ENCODE measurements at regions not wholly inside any gene's neighbourhood (a gene's known extent, or its start where the extent isn't known, plus 50 kb on each side); places are given as distances from the start of the nearest gene placed in this dataset.

GRCh38 chr6:54640911-54641310, 205.7 kb upstream of the FAM83B start:
- no peak for DNase-seq
- H2AFZ ChIP-seq (ENCODE audit: low read depth, low read length): no peak overlapping the region
- TF ChIP-seq EZH2 (IDR thresholded peaks at IDR 0.05; ENCODE audit: borderline replicate concordance, low read depth, low read length, severe bottlenecking) (no peak), CTCF (IDR thresholded peaks at IDR 0.05; ENCODE audit: borderline replicate concordance, extremely low read depth, low read length, poor library complexity, severe bottlenecking) (no peak)

GRCh38 chr6:54646069-54646950, 200.3 kb upstream of the FAM83B start:
- Histone ChIP-seq H3K4me3 (ENCODE audit: low read depth in 1 of 2, low read length in 2 of 2) (no peak overlapping the region), H4K20me1 (ENCODE audit: insufficient read depth, low read length) (no peaks in the 10 kb centered on the region), H3K4me2 (ENCODE audit: insufficient read depth, low read length) (no peak overlapping the region), H3K9me3 (ENCODE audit: insufficient read depth, low read length, severe bottlenecking) (no peaks in the 10 kb centered on the region), H3K9ac (ENCODE audit: low read depth, low read length) (no peak overlapping the region), H3K79me2 (ENCODE audit: insufficient read depth, low read length) (no peaks in the 10 kb centered on the region), H2AFZ (ENCODE audit: low read depth, low read length) (no peak overlapping the region), H3K4me1 (ENCODE audit: insufficient read depth, low read length) (no peaks in the 10 kb centered on the region), H3K27ac (ENCODE audit: low read length) (no peak overlapping the region), H3K27me3 (ENCODE audit: insufficient read depth, low read length, poor library complexity) (no peaks in the 10 kb centered on the region), H3K36me3 (ENCODE audit: insufficient read depth, low read length) (no peaks in the 10 kb centered on the region)
- no peak for TF ChIP-seq CTCF (IDR thresholded peaks at IDR 0.05; ENCODE audit: borderline replicate concordance, extremely low read depth, low read length, poor library complexity, severe bottlenecking)
- TF ChIP-seq EZH2 (IDR thresholded peaks at IDR 0.05; ENCODE audit: borderline replicate concordance, low read depth, low read length, severe bottlenecking): no peak
- DNase-seq (no peak), ATAC-seq (ENCODE audit: insufficient read depth, low read depth) (no peak)

More at GRCh38 chr6:54640911-54641310, 205.7 kb upstream of the FAM83B start:
- no peak overlapping the region for H3K27ac ChIP-seq (ENCODE audit: low read length)
- H3K79me2 ChIP-seq (ENCODE audit: insufficient read depth, low read length): no peaks in the 10 kb centered on the region
- H3K27me3 ChIP-seq (ENCODE audit: insufficient read depth, low read length, poor library complexity): no peaks in the 10 kb centered on the region
- no peaks in the 10 kb centered on the region for H4K20me1 ChIP-seq (ENCODE audit: insufficient read depth, low read length)
- no peak overlapping the region for H3K4me2 ChIP-seq (ENCODE audit: insufficient read depth, low read length)
- no peaks in the 10 kb centered on the region for H3K4me1 ChIP-seq (ENCODE audit: insufficient read depth, low read length)
- H3K9ac ChIP-seq (ENCODE audit: low read depth, low read length): no peak overlapping the region
- ATAC-seq (ENCODE audit: insufficient read depth, low read depth): no peak
- H3K4me3 ChIP-seq (ENCODE audit: low read depth in 1 of 2, low read length in 2 of 2): no peak overlapping the region
- no peaks in the 10 kb centered on the region for H3K9me3 ChIP-seq (ENCODE audit: insufficient read depth, low read length, severe bottlenecking)
- H3K36me3 ChIP-seq (ENCODE audit: insufficient read depth, low read length): no peaks in the 10 kb centered on the region

GRCh38 chr6:54646951-54647664, 199.5 kb upstream of the FAM83B start:
- H3K79me2 ChIP-seq (ENCODE audit: insufficient read depth, low read length): no peaks in the 10 kb centered on the region
- TF ChIP-seq EZH2 (IDR thresholded peaks at IDR 0.05; ENCODE audit: borderline replicate concordance, low read depth, low read length, severe bottlenecking) (no peak), CTCF (IDR thresholded peaks at IDR 0.05; ENCODE audit: borderline replicate concordance, extremely low read depth, low read length, poor library complexity, severe bottlenecking) (no peak)
- H3K36me3 ChIP-seq (ENCODE audit: insufficient read depth, low read length): no peaks in the 10 kb centered on the region
- H2AFZ ChIP-seq (ENCODE audit: low read depth, low read length): no peak overlapping the region
- no peak overlapping the region for H3K4me2 ChIP-seq (ENCODE audit: insufficient read depth, low read length)
- no peaks in the 10 kb centered on the region for H4K20me1 ChIP-seq (ENCODE audit: insufficient read depth, low read length)
- ATAC-seq (ENCODE audit: insufficient read depth, low read depth): no peak
- no peak overlapping the region for H3K9ac ChIP-seq (ENCODE audit: low read depth, low read length)
- H3K27ac ChIP-seq (ENCODE audit: low read length): no peak overlapping the region
- DNase-seq: no peak
- H3K4me3 ChIP-seq (ENCODE audit: low read depth in 1 of 2, low read length in 2 of 2): no peak overlapping the region
- no peaks in the 10 kb centered on the region for H3K27me3 ChIP-seq (ENCODE audit: insufficient read depth, low read length, poor library complexity)
- H3K4me1 ChIP-seq (ENCODE audit: insufficient read depth, low read length): no peaks in the 10 kb centered on the region
- H3K9me3 ChIP-seq (ENCODE audit: insufficient read depth, low read length, severe bottlenecking): no peaks in the 10 kb centered on the region
